Stomach (tissue), 8 donors: ENCODE measurements at regions not wholly inside any gene's neighbourhood (a gene's known extent, or its start where the extent isn't known, plus 50 kb on each side); places are given as distances from the start of the nearest gene placed in this dataset.
A peak's percentile ranks its signal among the peaks of the same experiment; 100 is the strongest.

Experiments used
- DNase-seq, 2 donors: peaks; one replicate each; pipeline versions ENCODE4 v3.0.0 to v3.0.0-alpha.2; 2013 to 2019
- H3K27ac ChIP-seq, 5 donors: fragments of 200-600 bp in 4 of 5; sonication (generic) in 4 of 5; one replicate each; pipeline ENCODE4 v1.5.1; 2013 to 2019; ENCODE audit warnings: mild to moderate bottlenecking in 1 of 5, moderate library complexity in 1 of 5
- H3K27me3 ChIP-seq, 3 donors: fragments of 200-600 bp; sonication (generic); one replicate each; pipeline ENCODE4 v1.5.1; 2017 to 2019; ENCODE audit warnings: mixed run types in 1 of 3
- H3K36me3 ChIP-seq, 4 donors: fragments of 200-600 bp; sonication (generic); 1 replicate in 3 of 4; 2 replicates in 1 of 4; pipeline ENCODE4 v1.5.1; 2016 to 2019
- H3K4me1 ChIP-seq, 4 donors: fragments of 200-600 bp; sonication (generic); one replicate each; pipeline ENCODE4 v1.5.1; 2016 to 2019
- H3K4me3 ChIP-seq, 4 donors: fragments of 200-600 bp; sonication (generic) in 3 of 4; one replicate each; pipeline ENCODE4 v1.5.1; 2016 to 2019; ENCODE audit warnings: mild to moderate bottlenecking in 1 of 4
- H3K9me3 ChIP-seq, 4 donors: fragments of 200-600 bp; sonication (generic); one replicate each; pipeline ENCODE4 v1.5.1; 2016 to 2019
- EP300 ChIP-seq: sonication (generic); formaldehyde crosslinking; IDR thresholded peaks from one replicate; pipeline ENCODE4 v1.6.1; 2017; ENCODE audit warnings: antibody characterized with exemption
- POLR2A ChIP-seq, 4 donors: fragments of 450-650 bp; IDR thresholded peaks; one replicate each; pipeline ENCODE4 v1.6.1; 2016; ENCODE audit warnings: antibody characterized with exemption in 4 of 4, control low read depth in 2 of 4, mild to moderate bottlenecking in 1 of 4, moderate library complexity in 1 of 4
- POLR2AphosphoS5 ChIP-seq, 3 donors: sonication (generic); formaldehyde crosslinking; IDR thresholded peaks; one replicate each; pipeline ENCODE4 v1.6.1; 2016; ENCODE audit warnings: antibody characterized with exemption in 3 of 3
- WGBS, 5 donors: extraction: QIAGEN DNeasy Blood & Tissue Kit in 3 of 5; methylation state at CpG; one replicate each; pipeline versions ENCODE4 v1.1.5 to v1.1.7; 2013 to 2018; 5-methylcytosine and 5-hydroxymethylcytosine counted together
- intact Hi-C: fragments of 100-400 bp; cut with DNase I; formaldehyde crosslinking; loops from one replicate; pipeline ENCODE4 v1.15.1; 2023; ENCODE audit warnings: low total_unique reads
- TF ChIP-seq, protein P1 (sequence below), 7 experiments: fragments of 450-650 bp in 4 of 7; fragments of 200-600 bp in 3 of 7; sonication (generic) in 3 of 7; IDR thresholded peaks; one replicate each; pipeline ENCODE4 v1.5.1; 2016 to 2019; ENCODE audit warnings: antibody characterized with exemption in 7 of 7, control low read depth in 2 of 7, mild to moderate bottlenecking in 1 of 7
- donor health status: healthy with polysubstance abuse.
- donor health status: Bipolar disorder and iron deficiency.
- donor health status: healthy.

DNA sequence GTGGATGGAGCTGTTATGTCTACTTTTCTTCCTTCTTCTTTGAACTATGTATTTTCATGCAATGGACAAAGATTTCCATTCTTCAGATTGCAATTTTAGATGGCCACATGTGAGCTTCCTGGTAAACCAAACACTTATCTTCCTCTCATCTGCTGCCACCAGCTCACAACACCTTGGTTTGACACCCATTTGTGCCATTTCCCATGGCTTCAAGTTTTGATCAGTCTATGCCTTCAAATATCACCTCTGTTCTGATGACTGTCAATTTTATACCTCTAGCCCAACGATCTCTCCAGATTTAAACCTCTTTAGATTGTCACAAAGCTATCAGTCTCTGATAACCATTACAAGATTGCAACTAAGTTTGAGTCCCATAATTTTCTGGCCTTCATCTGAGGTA lies 147.2 kb downstream of the TMEM38B start:
- Histone ChIP-seq H3K27ac (no peak overlapping the region), H3K27me3 (no peaks in the 10 kb centered on the region), H3K4me1 (no peaks in the 10 kb centered on the region), H3K36me3 (no peaks in the 10 kb centered on the region), H3K9me3 (no peaks in the 10 kb centered on the region), H3K4me3 (no peak overlapping the region)
- 71 to 100% (median 78%) methylated on average over 1 of the region's 1 CpG for WGBS, 5 donors
- DNase-seq = no peak
- intact Hi-C loops = no loop called here
- TF ChIP-seq EP300 = no peak
- TF ChIP-seq, protein P1, sequence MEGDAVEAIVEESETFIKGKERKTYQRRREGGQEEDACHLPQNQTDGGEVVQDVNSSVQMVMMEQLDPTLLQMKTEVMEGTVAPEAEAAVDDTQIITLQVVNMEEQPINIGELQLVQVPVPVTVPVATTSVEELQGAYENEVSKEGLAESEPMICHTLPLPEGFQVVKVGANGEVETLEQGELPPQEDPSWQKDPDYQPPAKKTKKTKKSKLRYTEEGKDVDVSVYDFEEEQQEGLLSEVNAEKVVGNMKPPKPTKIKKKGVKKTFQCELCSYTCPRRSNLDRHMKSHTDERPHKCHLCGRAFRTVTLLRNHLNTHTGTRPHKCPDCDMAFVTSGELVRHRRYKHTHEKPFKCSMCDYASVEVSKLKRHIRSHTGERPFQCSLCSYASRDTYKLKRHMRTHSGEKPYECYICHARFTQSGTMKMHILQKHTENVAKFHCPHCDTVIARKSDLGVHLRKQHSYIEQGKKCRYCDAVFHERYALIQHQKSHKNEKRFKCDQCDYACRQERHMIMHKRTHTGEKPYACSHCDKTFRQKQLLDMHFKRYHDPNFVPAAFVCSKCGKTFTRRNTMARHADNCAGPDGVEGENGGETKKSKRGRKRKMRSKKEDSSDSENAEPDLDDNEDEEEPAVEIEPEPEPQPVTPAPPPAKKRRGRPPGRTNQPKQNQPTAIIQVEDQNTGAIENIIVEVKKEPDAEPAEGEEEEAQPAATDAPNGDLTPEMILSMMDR (IDR thresholded peaks at IDR 0.05) = no peak
- TF ChIP-seq POLR2A (IDR thresholded peaks at IDR 0.05) = no peak
- no peak for TF ChIP-seq POLR2AphosphoS5 (IDR thresholded peaks at IDR 0.05)

DNA sequence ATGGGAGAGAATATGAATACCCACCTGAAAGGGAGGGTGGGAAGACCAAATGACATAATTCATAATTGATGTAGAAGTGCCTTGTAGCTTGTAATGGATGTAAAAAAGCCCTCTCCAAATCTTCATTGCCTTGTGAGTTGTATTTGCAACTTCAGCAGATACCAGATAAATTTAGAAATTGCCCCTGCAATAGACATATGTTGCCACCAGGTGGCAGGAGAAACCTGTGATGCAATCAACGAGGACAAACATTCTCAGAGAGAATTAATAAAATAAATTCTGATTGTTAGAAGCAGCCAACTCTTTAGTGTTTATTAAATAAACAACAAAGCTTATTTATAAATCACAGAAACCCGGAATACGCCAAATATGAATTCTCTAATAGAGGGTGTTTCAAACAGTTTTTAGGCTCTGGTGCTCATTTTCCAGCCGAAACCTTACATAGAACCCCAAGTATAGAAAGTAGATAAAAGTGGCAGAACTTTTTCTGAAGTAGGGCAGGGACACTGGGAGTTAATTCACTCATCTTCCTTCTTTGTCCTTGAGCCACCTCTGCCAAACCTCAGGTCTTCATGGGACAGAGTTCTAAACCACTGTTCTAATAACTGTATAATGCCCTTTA lies 147.8 kb downstream of the TMEM38B start:
- Histone ChIP-seq H3K27me3 (no peaks in the 10 kb centered on the region), H3K36me3 (no peaks in the 10 kb centered on the region), H3K4me3 (no peak overlapping the region), H3K4me1 (no peaks in the 10 kb centered on the region), H3K27ac (no peak overlapping the region), H3K9me3 (no peaks in the 10 kb centered on the region)
- peak in 1 of 2 donors; percentile 47 for DNase-seq
- WGBS, 5 donors = 32 to 42% (median 37%) methylated on average over 4 of the region's 4 CpGs
- TF ChIP-seq, protein P1 (IDR thresholded peaks at IDR 0.05) = peak in 5 of 7 experiments; percentile 45 to 76 (median 71)
- TF ChIP-seq POLR2A (IDR thresholded peaks at IDR 0.05) = no peak
- intact Hi-C loops = no loop called here

DNA sequence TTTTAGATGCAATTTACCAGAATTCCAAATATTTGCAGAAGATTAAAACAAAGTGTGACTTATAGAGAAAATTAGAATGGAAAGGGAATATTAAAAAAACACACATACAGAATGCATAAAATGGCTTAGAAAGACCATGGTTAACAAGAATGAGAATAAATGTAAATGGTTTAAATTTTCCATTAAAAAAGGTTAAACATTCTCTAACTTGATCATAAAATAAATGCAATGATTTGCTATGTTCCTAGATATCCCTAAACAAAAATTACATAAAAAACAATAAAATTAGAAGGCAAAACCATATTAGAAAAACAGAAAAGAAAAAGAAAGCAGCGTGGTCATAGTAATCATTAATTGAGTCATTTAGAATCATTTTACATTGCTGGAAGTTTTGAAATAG lies 152.5 kb downstream of the TMEM38B start:
- no peaks in the 10 kb centered on the region for H3K27me3 ChIP-seq

DNA sequence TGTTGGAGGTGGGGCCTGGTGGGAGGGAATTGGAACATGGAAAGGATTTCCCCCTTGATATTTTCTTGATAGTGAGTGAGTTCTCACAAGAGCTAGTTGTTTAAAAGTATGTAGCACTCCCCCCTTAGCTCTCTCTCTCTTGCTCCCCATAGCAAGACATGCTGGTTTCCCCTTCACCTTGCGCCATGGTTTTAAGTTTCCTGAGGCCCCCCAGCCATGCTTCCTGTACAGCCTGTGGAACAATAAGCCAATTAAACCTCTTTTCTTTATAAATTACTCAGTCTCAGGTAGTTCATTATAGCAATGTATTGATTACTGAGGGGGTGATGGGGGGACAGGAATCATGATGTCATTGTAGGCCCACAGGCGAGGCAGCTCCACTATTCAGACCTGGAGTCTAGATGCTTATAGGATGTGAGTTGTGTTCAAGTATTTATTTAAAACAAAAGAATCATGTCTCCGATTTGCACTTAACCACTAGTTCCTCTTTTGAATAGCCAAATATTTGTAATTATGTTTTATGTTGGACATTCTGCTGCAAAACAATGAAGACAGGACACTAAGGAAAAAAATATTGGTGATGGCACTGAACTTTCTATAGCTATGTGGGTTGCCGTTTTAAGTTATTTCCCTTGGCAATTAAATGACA lies 156.6 kb downstream of the TMEM38B start:
- H3K27ac ChIP-seq = no peak overlapping the region
- H3K9me3 ChIP-seq = no peaks in the 10 kb centered on the region
- WGBS, 5 donors = 78 to 91% (median 87%) methylated on average over 4 of the region's 4 CpGs
- no peaks in the 10 kb centered on the region for H3K4me1 ChIP-seq
- H3K4me3 ChIP-seq = no peak overlapping the region
- no peak for DNase-seq
- no peaks in the 10 kb centered on the region for H3K36me3 ChIP-seq
- intact Hi-C loops = no loop called here
- TF ChIP-seq POLR2AphosphoS5 (IDR thresholded peaks at IDR 0.05) (no peak), POLR2A (IDR thresholded peaks at IDR 0.05) (no peak)
- no peaks in the 10 kb centered on the region for H3K27me3 ChIP-seq

More for the DNA sequence above, 152.5 kb downstream of the TMEM38B start:
- TF ChIP-seq, protein P1 (IDR thresholded peaks at IDR 0.05) = no peak
- no peak for TF ChIP-seq POLR2AphosphoS5 (IDR thresholded peaks at IDR 0.05)
- Histone ChIP-seq H3K27ac (no peak overlapping the region), H3K9me3 (no peaks in the 10 kb centered on the region), H3K36me3 (no peaks in the 10 kb centered on the region), H3K4me1 (no peaks in the 10 kb centered on the region), H3K4me3 (no peak overlapping the region)
- no peak for DNase-seq
- 77 to 94% (median 87%) methylated on average over 1 of the region's 1 CpG for WGBS, 5 donors
- intact Hi-C loops = no loop called here
